Endothelial cell of umbilical vein (primary cell): ENCODE measurements at regions not wholly inside any gene's neighbourhood (a gene's known extent, or its start where the extent isn't known, plus 50 kb on each side); places are given as distances from the start of the nearest gene placed in this dataset.

Experiments
- BruUV-seq: library from RNA; stranded (reverse); fragments of 400-500 nt; replicated peaks from 2 replicates; lab custom pipeline; 2021; lab: Mats Ljungman, UMichigan
- CTCF ChIA-PET: fragments of 300-600, 350-600 bp; sonication (Branson Sonifier 250); formaldehyde crosslinking; loops from one replicate; lab custom pipeline; 2021; ENCODE audit warnings: antibody characterized with exemption, inconsistent platforms; lab: Charles Lee
- POLR2A ChIA-PET: fragments of 300-600, 350-600 bp; sonication (Branson Sonifier 250); formaldehyde crosslinking; loops from one replicate; lab custom pipeline; 2021; ENCODE audit warnings: antibody characterized with exemption, inconsistent platforms; lab: Charles Lee
- DNase-seq: peaks from one replicate; pipeline ENCODE4 v3.0.0-alpha.2; 2011; ENCODE audit warnings: low read depth, low spot score
- FAIRE-seq: peaks from 2 replicates; lab custom pipeline; 2011; peaks lifted over from hg19 to GRCh38; lab: Jason Lieb, UNC
- H2AFZ ChIP-seq: 2 replicates; pipeline ENCODE4 v1.6.0; 2012; ENCODE audit warnings: low read depth, low read length, control low read depth, inconsistent platforms
- H3K27ac ChIP-seq: 2 replicates; pipeline ENCODE4 v1.5.1; 2011; ENCODE audit warnings: low read depth, mild to moderate bottlenecking, control low read depth, low read length, moderate library complexity; ENCODE audit not compliant: insufficient read depth
- H3K27me3 ChIP-seq, 2 experiments: 2 replicates each; pipeline versions ENCODE4 v1.6.0 to v1.6.1; 2011; ENCODE audit warnings: low read length in 2 of 2, mixed read lengths in 1 of 2; ENCODE audit not compliant: control insufficient read depth in 2 of 2, insufficient read depth in 2 of 2
- H3K36me3 ChIP-seq, 2 experiments: 2 replicates in 1 of 2; 3 replicates in 1 of 2; pipeline ENCODE4 v1.5.1; 2011; ENCODE audit warnings: low read length in 2 of 2, mild to moderate bottlenecking in 1 of 2, moderate library complexity in 1 of 2; ENCODE audit not compliant: control insufficient read depth in 2 of 2, insufficient read depth in 2 of 2; ENCODE audit errors: extremely low read depth in 1 of 2
- H3K4me1 ChIP-seq: 3 replicates; pipeline ENCODE4 v1.5.1; 2011; ENCODE audit warnings: mild to moderate bottlenecking, low read length; ENCODE audit not compliant: control insufficient read depth, insufficient read depth; ENCODE audit errors: extremely low read depth
- H3K4me2 ChIP-seq: 2 replicates; pipeline ENCODE4 v1.6.1; 2011; ENCODE audit warnings: low read length, control low read depth, mixed read lengths; ENCODE audit not compliant: insufficient read depth
- H3K4me3 ChIP-seq, 3 experiments: fragments of 200-600 bp in 1 of 3; sonication (generic), shearing (Covaris generic) in 1 of 3; replicated peaks in 1 of 3; 2 replicates each; pipeline ENCODE4 v1.5.1; 2011 to 2016; ENCODE audit warnings: control low read depth in 3 of 3, low read length in 3 of 3, mild to moderate bottlenecking in 2 of 3, inconsistent platforms in 1 of 3, low read depth in 1 of 3, moderate library complexity in 1 of 3; ENCODE audit not compliant: insufficient read depth in 1 of 3
- H3K79me2 ChIP-seq: 2 replicates; pipeline ENCODE4 v1.6.0; 2012; ENCODE audit warnings: low read length, inconsistent platforms; ENCODE audit not compliant: control insufficient read depth, insufficient read depth
- H3K9ac ChIP-seq: replicated peaks from 2 replicates; pipeline ENCODE3; 2011; ENCODE audit warnings: low read length, control low read depth; ENCODE audit not compliant: insufficient read depth; ENCODE audit errors: extremely low read depth
- H3K9me1 ChIP-seq: replicated peaks from 3 replicates; pipeline ENCODE4 v1.6.0; 2011; ENCODE audit warnings: mild to moderate bottlenecking, low read length; ENCODE audit not compliant: control insufficient read depth, insufficient read depth; ENCODE audit errors: extremely low read depth
- H3K9me3 ChIP-seq: replicated peaks from 2 replicates; pipeline ENCODE4 v1.5.1; 2012; ENCODE audit warnings: low read length, inconsistent platforms; ENCODE audit not compliant: control insufficient read depth, insufficient read depth
- H4K20me1 ChIP-seq: replicated peaks from 2 replicates; pipeline ENCODE3; 2011; ENCODE audit warnings: mild to moderate bottlenecking, low read length; ENCODE audit not compliant: control insufficient read depth, insufficient read depth; ENCODE audit errors: extremely low read depth
- CTCF ChIP-seq, 2 donors: IDR thresholded peaks; 1 replicate in 1 of 2; 2 replicates in 1 of 2; pipeline ENCODE4 v1.5.1; 2011; ENCODE audit warnings: low read length in 2 of 2, mild to moderate bottlenecking in 2 of 2, moderate library complexity in 2 of 2, control low read depth in 1 of 2, inconsistent platforms in 1 of 2, low read depth in 1 of 2; ENCODE audit not compliant: insufficient read depth in 1 of 2; ENCODE audit errors: extremely low read depth in 1 of 2
- EZH2 ChIP-seq: IDR thresholded peaks from 2 replicates; pipeline ENCODE4 v1.6.1; 2012; ENCODE audit warnings: borderline replicate concordance, low read depth, mild to moderate bottlenecking, moderate library complexity, low read length, inconsistent platforms; ENCODE audit not compliant: severe bottlenecking
- FOS ChIP-seq: IDR thresholded peaks from 2 replicates; pipeline ENCODE4 v1.6.1; 2011; ENCODE audit warnings: mild to moderate bottlenecking, low read length, moderate library complexity, borderline replicate concordance; ENCODE audit not compliant: insufficient read depth
- GATA2 ChIP-seq: IDR thresholded peaks from 2 replicates; pipeline ENCODE4 v1.7.0; 2011; ENCODE audit warnings: low read depth, mild to moderate bottlenecking, moderate library complexity, mixed read lengths, low read length; ENCODE audit not compliant: insufficient read length, insufficient read depth
- JUN ChIP-seq: IDR thresholded peaks from 2 replicates; pipeline ENCODE4 v1.6.1; 2011; ENCODE audit warnings: borderline replicate concordance, low read depth; ENCODE audit not compliant: insufficient read length, insufficient read depth
- MYC ChIP-seq: IDR thresholded peaks from one replicate; pipeline ENCODE4 v1.6.1; 2011; ENCODE audit warnings: mild to moderate bottlenecking, low read depth, low read length
- POLR2A ChIP-seq: IDR thresholded peaks from 2 replicates; pipeline ENCODE4 v1.6.1; 2012; ENCODE audit warnings: low read depth, mild to moderate bottlenecking, control low read depth, low read length
- POLR2AphosphoS5 ChIP-seq: IDR thresholded peaks from 2 replicates; pipeline ENCODE4 v1.6.1; 2012; ENCODE audit warnings: low read depth, mild to moderate bottlenecking, control low read depth, low read length, moderate library complexity; ENCODE audit not compliant: insufficient read depth
- dilution Hi-C: fragments of 300-500 bp; cut with MboI; formaldehyde crosslinking; loops from one replicate; pipeline ENCODE4 v1.15.0; 2019; ENCODE audit warnings: low sequenced_read_pairs; ENCODE audit not compliant: extremely low pct_ligation_motif_present
- intact Hi-C: fragments of 100-400 bp; cut with micrococcal nuclease; formaldehyde crosslinking; loops from one replicate; pipeline ENCODE4 v1.10.0; 2022
- TF ChIP-seq, protein P1 (sequence below): IDR thresholded peaks from 2 replicates; pipeline ENCODE4 v1.6.1; 2011; ENCODE audit not compliant: insufficient read depth, insufficient read length

- DNase-seq (no peak), FAIRE-seq (no peak)
- BruUV-seq: no TSS peak
- H4K20me1 ChIP-seq: no peaks in the 10 kb centered on the region
- dilution Hi-C loops: no loop called here
- no peaks in the 10 kb centered on the region for H3K9me1 ChIP-seq
- no peak overlapping the region for H3K27ac ChIP-seq
- CTCF ChIA-PET: no interaction called here
- peaks cover 2% of the 10 kb centered on the region for H3K9me3 ChIP-seq
- H3K4me1 ChIP-seq: no peaks in the 10 kb centered on the region
- H3K36me3 ChIP-seq: no peaks in the 10 kb centered on the region
- intact Hi-C loops: no loop called here
- no peak overlapping the region for H3K4me2 ChIP-seq
- H2AFZ ChIP-seq: no peak overlapping the region
- no peak for TF ChIP-seq GATA2
- no peak for TF ChIP-seq POLR2AphosphoS5
- TF ChIP-seq JUN: no peak
- TF ChIP-seq CTCF (IDR thresholded peaks at IDR 0.05; ENCODE audit: extremely low read depth in 1 of 2, insufficient read depth in 1 of 2, low read depth in 1 of 2, low read length in 2 of 2): no peak
- no peak for TF ChIP-seq EZH2
- TF ChIP-seq MYC: no peak
- no peak for TF ChIP-seq POLR2A
- TF ChIP-seq, protein P1, sequence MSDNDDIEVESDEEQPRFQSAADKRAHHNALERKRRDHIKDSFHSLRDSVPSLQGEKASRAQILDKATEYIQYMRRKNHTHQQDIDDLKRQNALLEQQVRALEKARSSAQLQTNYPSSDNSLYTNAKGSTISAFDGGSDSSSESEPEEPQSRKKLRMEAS: no peak
- TF ChIP-seq FOS: no peak
- H3K4me3 ChIP-seq: no peak overlapping the region
- H3K79me2 ChIP-seq: no peaks in the 10 kb centered on the region
- H3K27me3 ChIP-seq: no peaks in the 10 kb centered on the region
- POLR2A ChIA-PET: no interaction called here
- no peak overlapping the region for H3K9ac ChIP-seq
Measured at GRCh38 chr6:98254624-98255023, 579.8 kb upstream of the POU3F2 start.
